ENCODE measurements at regions not wholly inside any gene's neighbourhood (a gene's known extent, or its start where the extent isn't known, plus 50 kb on each side); places are given as distances from the start of the nearest gene placed in this dataset.

DNA sequence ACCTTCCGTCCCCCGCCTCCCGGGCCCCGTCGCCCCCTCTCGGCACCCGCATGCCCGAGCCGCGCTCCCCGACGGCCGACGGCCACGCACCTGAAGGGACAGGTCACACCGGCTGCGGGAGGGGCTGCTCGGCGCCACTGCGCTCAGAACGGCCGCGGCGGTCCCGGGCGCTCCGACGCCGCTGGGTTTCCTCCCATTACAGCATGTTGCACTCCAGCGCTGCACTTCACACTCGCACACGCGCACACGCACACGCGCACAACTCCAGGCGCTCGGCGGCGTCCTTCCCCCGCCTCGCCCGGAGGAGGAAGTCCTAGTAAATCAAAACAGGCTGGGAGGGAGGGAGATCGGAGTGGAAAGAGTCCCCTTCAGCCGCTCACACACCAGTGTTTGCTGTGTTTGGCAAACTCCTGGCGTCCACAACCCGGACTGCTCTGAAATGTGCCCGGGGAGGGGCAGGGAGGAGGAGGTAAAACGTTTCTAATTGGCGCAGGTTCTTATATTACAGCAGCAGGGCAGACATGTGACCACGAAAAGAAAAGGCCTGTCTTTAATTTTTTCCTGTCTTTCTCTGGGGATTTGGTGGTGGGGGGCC lies 76.7 kb upstream of the VGLL4 start:
- H4K91ac ChIP-seq (ENCODE audit: insufficient read length, low read depth, low read length): no peak overlapping the region
- no peak overlapping the region for H3K27ac ChIP-seq (ENCODE audit: insufficient read length, low read depth, low read length)
- H4K5ac ChIP-seq (ENCODE audit: insufficient read length, low read depth, low read length): no peak overlapping the region
- H3K79me1 ChIP-seq (ENCODE audit: insufficient read depth, low read depth, low read length, poor library complexity, severe bottlenecking): no peaks in the 10 kb centered on the region
- no peaks in the 10 kb centered on the region; the same call in 1 of the 2 replicates for H3K79me2 ChIP-seq (ENCODE audit: insufficient read depth, low read length)
- H3K27me3 Mint-ChIP-seq (ENCODE audit: low read depth): peaks cover 27% of the 10 kb centered on the region
- H4K20me1 ChIP-seq (ENCODE audit: control insufficient read depth, insufficient read depth, insufficient read length): no peaks in the 10 kb centered on the region
- H3K4ac ChIP-seq (ENCODE audit: low read depth, low read length): no peak overlapping the region
- no peaks in the 10 kb centered on the region for H3K9me3 ChIP-seq (ENCODE audit: control insufficient read depth, low read depth, low read length)
- peak overlapping the region; percentile 84 for H3K4me2 ChIP-seq (ENCODE audit: insufficient read depth, insufficient read length, low read length)
- H3K14ac ChIP-seq (ENCODE audit: insufficient read depth, low read length): 0 out of 2 replicates have a peak overlapping the region, but pooled peaks have one; percentile 30
- peak overlapping the region; percentile 31 for H3K18ac ChIP-seq (ENCODE audit: insufficient read length, low read depth, low read length)
- H3K23me2 ChIP-seq (ENCODE audit: insufficient read length, low read depth, low read length, poor library complexity, severe bottlenecking): peaks cover 5% of the 10 kb centered on the region
- no peaks in the 10 kb centered on the region; the same call in 1 of the 2 replicates for H3K4me1 ChIP-seq (ENCODE audit: insufficient read depth, low read length)
- H2BK5ac ChIP-seq (ENCODE audit: insufficient read length, low read length): no peak overlapping the region
- peaks cover 38 to 40% of the 10 kb centered on the region in 2 experiments for H3K4me1 Mint-ChIP-seq
- peak overlapping the region; percentile 77 to 90 for H3K4me3 Mint-ChIP-seq
- peak overlapping the region in 1 of 3 experiments; percentile 81; a peak in 3 of 7 replicates for H3K27ac Mint-ChIP-seq
- peaks cover 0 to 4% (median 0%) of the 10 kb centered on the region in 3 experiments; a peak in 2 of 7 replicates for H3K36me3 Mint-ChIP-seq (ENCODE audit: insufficient read depth in 1 of 3, low read depth in 3 of 3)
- H2BK12ac ChIP-seq (ENCODE audit: insufficient read length, low read depth, low read length): no peak overlapping the region
- H2BK15ac ChIP-seq (ENCODE audit: low read depth, low read length): no peak overlapping the region
- H3K27me3 ChIP-seq (ENCODE audit: insufficient read depth, low read length): no peaks in the 10 kb centered on the region
- TF ChIP-seq, protein P1, sequence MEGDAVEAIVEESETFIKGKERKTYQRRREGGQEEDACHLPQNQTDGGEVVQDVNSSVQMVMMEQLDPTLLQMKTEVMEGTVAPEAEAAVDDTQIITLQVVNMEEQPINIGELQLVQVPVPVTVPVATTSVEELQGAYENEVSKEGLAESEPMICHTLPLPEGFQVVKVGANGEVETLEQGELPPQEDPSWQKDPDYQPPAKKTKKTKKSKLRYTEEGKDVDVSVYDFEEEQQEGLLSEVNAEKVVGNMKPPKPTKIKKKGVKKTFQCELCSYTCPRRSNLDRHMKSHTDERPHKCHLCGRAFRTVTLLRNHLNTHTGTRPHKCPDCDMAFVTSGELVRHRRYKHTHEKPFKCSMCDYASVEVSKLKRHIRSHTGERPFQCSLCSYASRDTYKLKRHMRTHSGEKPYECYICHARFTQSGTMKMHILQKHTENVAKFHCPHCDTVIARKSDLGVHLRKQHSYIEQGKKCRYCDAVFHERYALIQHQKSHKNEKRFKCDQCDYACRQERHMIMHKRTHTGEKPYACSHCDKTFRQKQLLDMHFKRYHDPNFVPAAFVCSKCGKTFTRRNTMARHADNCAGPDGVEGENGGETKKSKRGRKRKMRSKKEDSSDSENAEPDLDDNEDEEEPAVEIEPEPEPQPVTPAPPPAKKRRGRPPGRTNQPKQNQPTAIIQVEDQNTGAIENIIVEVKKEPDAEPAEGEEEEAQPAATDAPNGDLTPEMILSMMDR (conservative IDR thresholded peaks at IDR 0.05): no peak
- no peak overlapping the region for H3K56ac ChIP-seq (ENCODE audit: insufficient read length, low read depth, low read length)
- H2BK20ac ChIP-seq (ENCODE audit: low read depth, low read length, poor library complexity, severe bottlenecking): no peak overlapping the region
- H3K9ac ChIP-seq (ENCODE audit: extremely low read depth, insufficient read length, low read length): no peak overlapping the region
- H2BK120ac ChIP-seq (ENCODE audit: low read depth, low read length, poor library complexity, severe bottlenecking): no peak overlapping the region
- H3T11ph ChIP-seq (ENCODE audit: low read length): no peak overlapping the region
- H2AFZ ChIP-seq (ENCODE audit: low read length): no peak overlapping the region
- H2AK5ac ChIP-seq (ENCODE audit: insufficient read length, low read length): no peak overlapping the region
- no peak overlapping the region for H4K8ac ChIP-seq (replicated peaks; ENCODE audit: insufficient read length, low read depth, low read length)
- H3K9me3 Mint-ChIP-seq: 0 out of 5 replicates have a peak, but pooled peaks cover 0 to 3% of the 10 kb centered on the region in 2 experiments
- no CpG with 5 or more reads among the region's 51 CpGs for WGBS (ENCODE audit: extremely low coverage, insufficient read length, low lambda C conversion rate)
- DNase-seq: peak; percentile 68
- H3K23ac ChIP-seq (ENCODE audit: insufficient read length, low read depth, low read length): no peak overlapping the region

All from H9 (cell line).